ENCODE measurements at regions not wholly inside any gene's neighbourhood (a gene's known extent, or its start where the extent isn't known, plus 50 kb on each side); places are given as distances from the start of the nearest gene placed in this dataset.

DNA sequence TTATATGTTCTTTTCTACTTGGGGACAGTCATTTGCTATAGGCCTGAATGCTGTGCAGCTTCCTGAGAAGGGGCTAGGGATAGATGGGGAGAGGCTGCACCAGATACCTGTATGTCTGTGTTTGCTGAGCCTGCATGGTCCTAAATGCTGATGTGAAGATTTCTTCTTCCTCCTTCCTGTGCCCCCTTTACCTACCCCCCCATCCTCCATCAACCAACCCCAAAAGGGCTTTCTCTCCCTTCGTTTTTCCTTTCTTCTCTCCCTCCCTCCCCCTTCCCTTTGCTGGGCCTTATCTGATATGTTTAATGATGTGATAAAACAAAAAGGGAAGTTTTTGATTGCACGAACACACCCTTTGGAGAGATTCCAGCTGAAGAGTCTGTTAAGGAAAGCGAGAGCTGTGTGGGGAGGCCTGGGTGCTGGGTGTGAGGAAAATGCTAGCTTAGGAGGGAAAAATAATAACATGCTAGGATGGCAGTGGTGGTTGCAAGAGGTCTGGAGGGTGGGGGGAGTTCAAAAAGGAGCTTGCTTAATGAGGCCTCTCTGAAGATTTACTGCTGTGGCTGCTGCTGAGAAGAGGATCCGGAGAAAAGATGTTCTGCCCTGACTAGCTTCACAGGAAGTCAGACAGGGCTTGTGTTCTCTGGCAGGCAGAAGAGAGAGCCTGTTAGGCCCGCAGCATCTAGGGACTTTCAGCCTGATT is 101.8 kb downstream of the SAMD9 start:
- DNase-seq: no peak

GRCh38 chr7:93015101-93015778 is 102.5 kb downstream of the SAMD9 start:
- no peak for DNase-seq

- no peak for DNase-seq
These were observed 103.4 kb downstream of the SAMD9 start for GRCh38 chr7:93014410-93014809.

DNA sequence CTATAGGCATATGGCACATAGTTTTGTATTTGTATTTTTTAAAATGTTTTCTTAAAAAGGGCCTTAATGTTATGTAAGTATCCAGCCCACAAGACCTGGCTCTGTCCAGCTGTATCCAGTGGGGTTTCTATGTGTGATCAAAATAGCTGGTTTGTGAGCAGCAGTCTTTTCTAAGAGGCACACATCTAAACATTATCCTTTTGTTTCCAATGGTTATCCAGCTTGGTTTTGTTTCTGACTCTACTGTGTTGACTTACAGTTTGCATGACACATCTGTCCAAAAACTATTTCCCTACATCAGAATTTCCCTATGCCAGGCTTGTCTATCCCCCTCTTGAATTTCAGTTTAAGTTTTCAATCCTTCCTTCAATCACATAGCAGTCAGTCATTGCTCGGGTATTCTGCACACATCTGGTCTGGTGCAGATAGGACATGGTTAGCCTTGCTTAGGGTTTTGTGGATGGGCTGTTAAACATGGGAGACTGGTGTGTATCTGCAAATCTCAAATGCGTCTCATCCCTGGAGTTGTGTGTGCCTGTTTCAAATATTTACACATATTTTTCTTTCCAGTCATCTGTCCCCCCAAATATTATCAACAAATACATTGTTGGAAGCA is 104.2 kb downstream of the SAMD9 start:
- DNase-seq: no peak

- DNase-seq: no peak
These were observed 106.2 kb downstream of the SAMD9 start for GRCh38 chr7:93011351-93012294.

GRCh38 chr7:93008833-93009232 is 108.9 kb downstream of the SAMD9 start:
- DNase-seq: no peak

GRCh38 chr7:93006480-93007095 is 111.2 kb downstream of the SAMD9 start:
- DNase-seq: no peak

DNA sequence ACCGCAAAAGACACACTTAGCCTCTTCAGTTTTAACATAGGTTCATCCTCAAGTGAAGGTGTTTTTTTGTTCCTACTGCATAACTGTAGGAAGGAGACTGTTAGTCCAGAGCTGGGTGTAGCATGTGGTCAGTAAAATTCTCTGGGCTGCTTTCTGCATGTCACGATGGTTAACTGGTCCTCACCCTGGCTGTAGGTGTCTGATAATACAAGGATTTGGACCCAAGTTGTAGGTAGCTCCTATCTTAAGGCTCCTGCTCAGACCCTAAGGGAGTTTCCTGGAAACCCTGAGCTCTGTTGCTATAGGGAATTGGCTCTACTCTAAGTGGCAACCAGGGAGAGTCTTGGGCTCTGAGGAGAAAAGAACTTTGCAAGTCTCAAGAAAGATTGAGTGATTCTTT is 112.9 kb downstream of the SAMD9 start:
- DNase-seq: no peak

- no peak for DNase-seq
These were observed 120.1 kb downstream of the SAMD9 start for GRCh38 chr7:92997719-92998118.

DNA sequence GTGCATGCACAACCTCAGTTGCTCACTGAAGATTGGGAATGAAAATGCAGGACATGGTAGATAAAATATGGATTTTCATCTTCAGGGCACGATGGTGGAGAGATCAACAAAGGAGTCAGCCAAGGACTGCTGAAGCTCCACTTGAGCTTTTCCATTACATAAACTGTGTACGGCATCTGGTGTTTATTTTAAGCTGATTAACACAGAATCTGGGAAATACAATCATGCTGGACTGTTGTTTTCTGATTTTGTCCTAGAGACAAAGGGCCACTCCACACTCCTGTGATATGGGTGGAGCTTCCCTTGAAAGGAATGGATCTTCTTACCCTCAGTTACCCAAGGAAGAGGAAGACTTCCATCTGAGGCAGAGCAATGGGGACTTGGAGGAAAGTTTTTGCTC is 120.6 kb downstream of the SAMD9 start:
- DNase-seq: no peak

GRCh38 chr7:92994901-92995300 is 122.9 kb downstream of the SAMD9 start:
- no peak for DNase-seq

DNA sequence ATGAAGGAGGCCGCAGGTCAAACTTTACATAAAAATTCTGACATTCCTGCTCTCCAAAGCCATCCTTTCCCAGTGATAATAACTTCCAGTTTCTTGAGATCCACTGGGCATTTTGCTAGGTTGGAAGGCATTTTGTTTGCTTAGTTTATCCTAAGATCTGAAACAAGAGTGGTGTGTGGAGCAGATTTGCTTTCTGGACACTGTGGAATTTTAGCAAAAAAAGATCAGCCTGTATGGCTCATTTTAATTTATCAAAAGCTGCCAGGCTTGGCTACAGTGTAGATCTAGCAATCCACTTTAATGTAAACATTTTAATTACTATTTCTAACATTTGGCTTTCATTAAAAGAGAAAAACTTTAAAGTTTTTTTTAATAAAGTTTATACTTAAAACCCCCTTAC is 124.8 kb downstream of the SAMD9 start:
- no peak for DNase-seq

GRCh38 chr7:92992483-92992882 is 125.3 kb downstream of the SAMD9 start:
- no peak for DNase-seq

- no peak for DNase-seq
These were observed 126.6 kb downstream of the SAMD9 start for GRCh38 chr7:92991190-92991589.

DNA sequence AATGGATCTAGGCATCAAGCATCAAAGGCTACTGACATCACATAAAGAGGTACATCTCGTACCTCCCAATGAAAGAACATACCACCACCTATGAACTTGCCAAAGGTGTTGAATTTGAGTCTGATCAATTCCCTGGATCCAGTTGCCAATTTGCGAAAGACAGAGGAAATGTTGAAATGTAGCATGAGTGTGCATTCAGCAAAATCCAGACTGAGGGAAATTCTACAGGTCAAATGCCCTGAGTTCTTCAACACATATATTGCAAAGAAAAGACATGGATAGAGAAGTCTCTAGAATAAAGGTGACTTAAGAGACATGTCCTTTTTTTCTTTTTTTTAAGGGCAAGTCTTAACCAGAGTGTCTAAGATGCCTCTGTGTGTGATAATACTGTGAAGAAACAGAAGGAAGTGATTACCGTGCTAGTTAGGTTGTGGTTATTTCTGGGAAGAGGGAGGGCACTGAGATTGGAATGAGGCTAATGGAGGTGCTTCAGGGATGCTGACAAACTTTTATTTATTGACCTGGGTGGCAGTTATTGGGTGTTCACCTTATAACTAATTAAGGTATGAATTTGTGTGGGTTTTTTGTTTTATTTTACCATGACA is 128.7 kb downstream of the SAMD9 start:
- DNase-seq: no peak

DNA sequence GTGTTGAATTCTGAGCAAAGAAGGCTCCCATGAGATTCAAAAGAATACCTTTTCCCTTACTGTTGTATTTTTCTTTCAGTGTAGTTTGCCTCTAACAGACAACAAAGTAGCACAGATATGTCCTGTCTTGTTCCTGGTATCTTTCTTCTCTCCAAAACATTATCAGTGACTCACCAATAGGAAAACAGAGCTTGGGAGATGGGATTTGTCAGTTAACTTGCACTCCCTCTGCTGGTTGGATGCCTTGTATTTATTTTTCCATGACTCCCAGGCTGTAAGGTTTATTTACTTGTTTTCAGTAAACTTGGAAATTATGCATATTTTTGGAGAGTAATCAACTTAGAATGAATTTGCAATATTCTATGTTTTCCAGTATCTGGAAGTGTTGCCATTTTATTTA is 129.7 kb downstream of the SAMD9 start:
- no peak for DNase-seq

DNA sequence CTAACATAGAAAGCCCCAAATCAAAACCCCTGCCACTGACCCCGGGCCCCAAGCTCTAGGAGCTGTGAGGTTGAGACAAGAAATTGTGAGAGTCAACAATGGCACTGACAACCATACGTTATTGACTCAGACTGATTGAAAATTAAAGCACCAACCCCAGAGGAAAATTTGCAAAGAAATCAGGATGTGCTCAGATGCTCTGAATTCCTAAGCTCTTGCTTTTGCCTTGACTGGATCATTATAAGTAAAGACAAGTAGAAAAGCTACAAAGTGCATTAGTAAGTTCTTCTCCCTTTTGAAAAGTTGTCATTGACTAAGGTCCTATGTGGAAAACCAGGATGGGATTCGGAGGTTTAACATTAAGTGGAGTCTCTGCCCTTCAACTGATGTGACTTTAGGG is 130.2 kb downstream of the SAMD9 start:
- DNase-seq: no peak

GRCh38 chr7:92987095-92987494 is 130.7 kb downstream of the SAMD9 start:
- DNase-seq: no peak

- DNase-seq: no peak
These were observed 134.9 kb downstream of the SAMD9 start for GRCh38 chr7:92982928-92983327.

GRCh38 chr7:92976931-92977330 is 140.6 kb upstream of the CDK6 start:
- no peak for DNase-seq

DNA sequence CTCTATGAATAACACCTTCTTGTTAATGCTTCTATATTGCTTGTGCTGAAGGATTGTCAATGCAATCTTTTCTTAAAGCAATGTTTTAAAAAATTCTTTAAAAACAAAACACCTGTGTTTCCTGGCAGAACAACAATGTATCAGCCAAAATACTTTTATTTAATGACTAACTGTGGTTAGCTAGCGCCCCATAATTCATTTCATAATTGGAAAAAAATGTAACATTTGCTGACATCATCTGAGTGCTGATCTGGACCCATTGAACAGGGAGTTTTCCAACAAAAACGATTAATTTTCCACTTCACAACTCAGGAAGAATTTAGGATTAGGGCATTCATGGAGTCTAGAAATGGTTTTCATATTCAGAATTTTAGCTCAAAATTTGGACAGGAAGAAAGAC is 137.6 kb upstream of the CDK6 start:
- no peak for DNase-seq

- no peak for DNase-seq
These were observed 136.9 kb upstream of the CDK6 start for GRCh38 chr7:92973293-92973731.
